Pancreas (tissue), 10 donors: ENCODE measurements at regions not wholly inside any gene's neighbourhood (a gene's known extent, or its start where the extent isn't known, plus 50 kb on each side); places are given as distances from the start of the nearest gene placed in this dataset.

ENCODE experiments used
- ATAC-seq, 4 donors: fragments of 200-7000 bp; cut with Tn5 transposase; one replicate each; pipeline versions ENCODE4 v1.8.0 to v1.9.1; 2020; ENCODE audit warnings: mild to moderate bottlenecking in 4 of 4, moderate library complexity in 4 of 4
- DNase-seq, 6 donors: peaks; one replicate each; pipeline ENCODE4 v3.0.0-alpha.2; 2020
- FAIRE-seq: peaks from 2 replicates; lab custom pipeline; 2012; peaks lifted over from hg19 to GRCh38; lab: Jason Lieb, UNC
- H3K27ac ChIP-seq, 4 donors: fragments of 200-600 bp; sonication (generic); 1 replicate in 3 of 4; 2 replicates in 1 of 4; pipeline versions ENCODE4 v1.5.0 to v1.8.0; 2020
- H3K27me3 ChIP-seq, 4 donors: fragments of 200-600 bp; one replicate each; pipeline ENCODE4 v1.8.0; 2021
- H3K36me3 ChIP-seq, 3 donors: fragments of 200-600 bp; sonication (generic) in 1 of 3; one replicate each; pipeline versions ENCODE4 v1.5.0 to v1.8.0; 2020 to 2021
- H3K4me1 ChIP-seq, 3 donors: fragments of 200-600 bp; one replicate each; pipeline ENCODE4 v1.8.0; 2021
- H3K4me3 ChIP-seq, 4 donors: fragments of 200-600 bp; sonication (generic) in 2 of 4; one replicate each; pipeline versions ENCODE4 v1.5.0 to v1.8.0; 2020 to 2021
- H3K9me3 ChIP-seq, 4 donors: fragments of 200-600 bp; one replicate each; pipeline ENCODE4 v1.8.0; 2021
- WGBS, 2 donors: extraction: QIAGEN DNeasy Blood & Tissue Kit; methylation state at CpG; one replicate each; pipeline ENCODE4 v1.1.7; 2013; 5-methylcytosine and 5-hydroxymethylcytosine counted together
- intact Hi-C, 3 donors: fragments of 100-400 bp; cut with DNase I; formaldehyde crosslinking; loops; one replicate each; pipeline versions ENCODE4 v1.11.1 to v1.14.2; 2022
- TF ChIP-seq, protein P1 (sequence below), 4 donors: fragments of 200-600 bp; sonication (generic) in 3 of 4; IDR thresholded peaks; one replicate each; pipeline versions ENCODE4 v1.5.0 to v1.8.0; 2021; ENCODE audit warnings: antibody characterized with exemption in 4 of 4
- donor health status: healthy with polysubstance abuse.
- donor health status: DM: no; HTN: no; CAD: no; lungs with moderate emphysema.
- donor health status: DM: no; HTN: no; CAD: no.
- donor health status: control.
- donor health status: control.
- donor health status: Bipolar disorder and iron deficiency.
- donor health status: DM: yes; HTN: yes; CAD: no.
- donor health status: DM: no; HTN: no; CAD: no.
- donor health status: DM: no; HTN: no; CAD: no.
- donor health status: DM: yes; HTN: yes; CAD: no.

DNA sequence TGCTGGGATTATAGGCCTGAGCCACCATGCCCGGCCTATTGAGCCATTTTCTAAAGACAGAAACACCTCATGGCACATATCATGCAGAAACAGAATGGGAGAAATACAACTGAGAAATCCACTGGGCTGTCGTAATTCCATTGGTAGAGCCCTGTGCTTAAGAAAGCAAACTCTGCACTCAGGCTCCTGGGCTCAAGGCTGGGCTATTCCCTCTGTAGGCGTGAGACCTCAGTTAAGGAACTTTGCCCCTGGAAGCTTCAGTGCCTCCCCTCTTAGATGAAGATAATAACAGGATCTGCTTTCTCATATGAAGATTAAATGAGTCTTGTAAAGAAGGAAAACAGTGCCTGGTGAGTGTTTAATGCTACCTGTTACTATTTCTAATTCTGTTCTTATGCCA lies 120.3 kb downstream of the PXDC1 start:
- 87 to 93% methylated on average over 3 of the region's 3 CpGs for WGBS, 2 donors

DNA sequence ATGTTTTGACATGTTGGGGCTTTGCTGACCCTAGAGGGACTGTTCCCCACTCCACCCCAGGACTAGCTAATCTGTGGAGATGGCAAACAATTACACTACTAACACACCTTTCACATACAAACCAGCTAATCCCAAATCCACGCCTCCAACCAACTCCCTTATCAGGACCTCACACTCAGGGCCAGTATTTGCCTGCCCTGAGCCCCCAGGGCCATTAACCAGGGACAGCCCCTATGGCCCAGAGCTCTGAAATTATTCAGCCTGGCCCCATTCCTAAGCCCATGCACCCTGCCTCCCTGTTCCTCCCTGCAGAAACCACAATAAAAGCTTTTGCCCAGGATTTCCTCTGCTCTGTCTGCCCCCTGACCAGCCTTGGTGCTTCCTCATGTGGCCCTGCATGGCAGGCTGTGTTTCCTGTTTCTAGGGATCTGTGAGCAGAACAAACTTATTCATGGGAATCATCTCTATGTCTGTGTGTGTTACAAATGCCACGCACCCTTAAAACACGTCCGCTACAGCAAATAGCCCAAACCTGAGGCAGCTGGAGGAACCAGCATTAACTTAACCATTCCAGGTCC lies 121.2 kb downstream of the PXDC1 start:
- TF ChIP-seq, protein P1, sequence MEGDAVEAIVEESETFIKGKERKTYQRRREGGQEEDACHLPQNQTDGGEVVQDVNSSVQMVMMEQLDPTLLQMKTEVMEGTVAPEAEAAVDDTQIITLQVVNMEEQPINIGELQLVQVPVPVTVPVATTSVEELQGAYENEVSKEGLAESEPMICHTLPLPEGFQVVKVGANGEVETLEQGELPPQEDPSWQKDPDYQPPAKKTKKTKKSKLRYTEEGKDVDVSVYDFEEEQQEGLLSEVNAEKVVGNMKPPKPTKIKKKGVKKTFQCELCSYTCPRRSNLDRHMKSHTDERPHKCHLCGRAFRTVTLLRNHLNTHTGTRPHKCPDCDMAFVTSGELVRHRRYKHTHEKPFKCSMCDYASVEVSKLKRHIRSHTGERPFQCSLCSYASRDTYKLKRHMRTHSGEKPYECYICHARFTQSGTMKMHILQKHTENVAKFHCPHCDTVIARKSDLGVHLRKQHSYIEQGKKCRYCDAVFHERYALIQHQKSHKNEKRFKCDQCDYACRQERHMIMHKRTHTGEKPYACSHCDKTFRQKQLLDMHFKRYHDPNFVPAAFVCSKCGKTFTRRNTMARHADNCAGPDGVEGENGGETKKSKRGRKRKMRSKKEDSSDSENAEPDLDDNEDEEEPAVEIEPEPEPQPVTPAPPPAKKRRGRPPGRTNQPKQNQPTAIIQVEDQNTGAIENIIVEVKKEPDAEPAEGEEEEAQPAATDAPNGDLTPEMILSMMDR (IDR thresholded peaks at IDR 0.05), result no peak
- Histone ChIP-seq H3K27ac (no peak overlapping the region), H3K9me3 (no peaks in the 10 kb centered on the region), H3K36me3 (no peaks in the 10 kb centered on the region), H3K4me3 (no peak overlapping the region), H3K4me1 (no peaks in the 10 kb centered on the region), H3K27me3 (no peaks in the 10 kb centered on the region)
- DNase-seq, result no peak
- FAIRE-seq, result no peak
- ATAC-seq, result no peak
- intact Hi-C loops, result no loop called here
- 82 to 84% methylated on average over 4 of the region's 4 CpGs for WGBS, 2 donors

More for the DNA sequence above, 120.3 kb downstream of the PXDC1 start:
- no peak overlapping the region for H3K27ac ChIP-seq
- H3K36me3 ChIP-seq, result no peaks in the 10 kb centered on the region
- no peak overlapping the region for H3K4me3 ChIP-seq
- no peaks in the 10 kb centered on the region for H3K27me3 ChIP-seq
- intact Hi-C loops, result no loop called here
- ATAC-seq, result no peak
- no peaks in the 10 kb centered on the region for H3K4me1 ChIP-seq
- no peak for DNase-seq
- FAIRE-seq, result no peak
- H3K9me3 ChIP-seq, result no peaks in the 10 kb centered on the region
- TF ChIP-seq, protein P1 (IDR thresholded peaks at IDR 0.05), result no peak

DNA sequence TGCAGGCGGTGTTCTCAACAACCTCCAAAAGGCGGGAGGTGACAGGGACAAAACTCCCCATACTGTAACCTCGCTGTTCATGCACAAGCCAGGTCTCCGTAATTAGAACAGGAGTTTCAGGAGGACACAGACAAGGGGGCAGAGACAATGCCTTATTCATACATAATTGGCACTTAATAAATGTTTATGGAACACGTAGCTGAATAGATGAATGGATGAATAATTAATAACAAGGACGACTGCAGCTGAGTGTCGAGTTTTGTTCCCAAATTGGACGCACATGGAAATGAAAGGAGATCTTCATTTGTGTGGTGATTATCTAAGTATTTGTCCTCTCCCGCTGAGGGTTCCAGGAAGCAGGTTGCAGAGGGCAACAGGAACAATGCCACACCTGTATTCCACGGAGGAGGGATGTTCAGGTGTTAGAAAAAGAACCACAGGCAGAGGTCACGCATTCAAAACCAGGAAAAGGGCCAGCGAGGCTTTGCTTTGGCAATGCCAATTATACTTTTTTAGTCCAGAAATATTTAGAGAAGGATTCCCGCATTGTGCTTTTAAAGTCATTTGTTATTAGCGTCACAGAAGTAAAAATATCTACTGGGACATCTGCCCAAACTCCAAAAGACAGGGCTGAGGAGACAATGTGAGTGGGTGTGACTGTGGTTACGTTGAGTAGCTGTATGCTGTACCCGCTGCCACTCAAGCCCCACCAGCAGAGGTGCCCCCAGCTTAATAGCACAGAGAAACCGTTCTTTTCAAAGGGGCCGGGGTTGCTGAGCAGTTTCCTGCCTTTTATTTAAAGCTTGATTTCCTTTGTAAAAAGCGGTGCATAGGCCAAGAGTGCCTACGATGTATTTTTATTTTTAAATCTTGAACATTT lies 123.3 kb downstream of the PXDC1 start:
- no peaks in the 10 kb centered on the region for H3K9me3 ChIP-seq
- no peaks in the 10 kb centered on the region for H3K36me3 ChIP-seq
- FAIRE-seq (no peak), DNase-seq (peak in 2 of 6 donors; percentile 20 to 29), ATAC-seq (peak in 3 of 4 donors; percentile 69 to 84 (median 79))
- no peaks in the 10 kb centered on the region for H3K27me3 ChIP-seq
- H3K27ac ChIP-seq, result peak overlapping the region in 2 of 4 donors; percentile 22 to 28
- no peak overlapping the region for H3K4me3 ChIP-seq
- WGBS, 2 donors, result 45 to 51% methylated on average over 20 of the region's 20 CpGs
- no peaks in the 10 kb centered on the region for H3K4me1 ChIP-seq
- intact Hi-C loops, result no loop called here
- TF ChIP-seq, protein P1 (IDR thresholded peaks at IDR 0.05), result no peak

DNA sequence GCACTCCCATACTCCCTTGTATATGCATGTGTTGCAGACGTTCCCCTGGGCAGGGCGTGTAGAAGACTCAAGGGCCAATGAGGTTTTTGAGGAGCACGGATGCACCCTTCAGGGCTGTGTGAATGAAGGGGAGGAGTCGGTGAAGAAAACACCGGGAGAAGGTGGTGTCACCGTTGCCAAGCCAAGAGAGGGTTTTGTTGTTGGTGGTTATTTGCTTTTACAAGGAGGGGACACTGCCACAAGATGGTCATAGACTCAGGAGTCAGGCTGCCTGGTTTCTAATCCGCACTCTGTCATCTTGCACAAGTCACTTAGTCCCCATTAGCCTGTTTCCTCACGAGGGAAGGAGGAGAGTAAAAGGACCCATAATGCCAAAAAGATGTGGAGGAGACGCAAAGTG lies 124.0 kb downstream of the PXDC1 start:
- ATAC-seq, result no peak

More for the DNA sequence above, 124.0 kb downstream of the PXDC1 start:
- H3K36me3 ChIP-seq, result no peaks in the 10 kb centered on the region
- H3K27me3 ChIP-seq, result no peaks in the 10 kb centered on the region
- peak overlapping the region in 1 of 4 donors; percentile 22 for H3K27ac ChIP-seq
- no peak for FAIRE-seq
- no peak overlapping the region for H3K4me3 ChIP-seq
- intact Hi-C loops, result no loop called here
- 39 to 48% methylated on average over 9 of the region's 9 CpGs for WGBS, 2 donors
- TF ChIP-seq, protein P1 (IDR thresholded peaks at IDR 0.05), result no peak
- no peaks in the 10 kb centered on the region for H3K4me1 ChIP-seq
- no peaks in the 10 kb centered on the region for H3K9me3 ChIP-seq
- DNase-seq, result no peak
